KMS-11 (cell line): ENCODE measurements at regions not wholly inside any gene's neighbourhood (a gene's known extent, or its start where the extent isn't known, plus 50 kb on each side); places are given as distances from the start of the nearest gene placed in this dataset.
A peak's percentile ranks its signal among the peaks of the same experiment; 100 is the strongest.

ENCODE experiments used
- H2AFZ ChIP-seq: fragments of 200-600 bp; sonication (generic); 2 replicates; pipeline ENCODE4 v1.6.1; 2016; ENCODE audit warnings: antibody characterized with exemption, mixed run types, low read depth
- H3K27ac ChIP-seq: fragments of 200-600 bp; sonication (generic); 2 replicates; pipeline ENCODE4 v1.6.1; 2016; ENCODE audit warnings: mild to moderate bottlenecking, mixed run types
- H3K27me3 ChIP-seq: fragments of 200-600 bp; sonication (generic); 2 replicates; pipeline ENCODE4 v1.6.1; 2017; ENCODE audit warnings: mild to moderate bottlenecking, low read depth, mixed run types, moderate library complexity; ENCODE audit not compliant: insufficient read depth
- H3K36me3 ChIP-seq: fragments of 200-600 bp; sonication (generic); 2 replicates; pipeline ENCODE4 v1.6.1; 2017; ENCODE audit warnings: mild to moderate bottlenecking, mixed run types; ENCODE audit not compliant: insufficient read depth
- H3K4me1 ChIP-seq: fragments of 200-600 bp; sonication (generic); 2 replicates; pipeline ENCODE4 v1.6.1; 2016; ENCODE audit warnings: mild to moderate bottlenecking, low read depth, mixed run types; ENCODE audit not compliant: poor library complexity, severe bottlenecking
- H3K4me2 ChIP-seq: fragments of 200-600 bp; sonication (generic); 2 replicates; pipeline ENCODE4 v1.7.0; 2016; ENCODE audit warnings: mild to moderate bottlenecking, mixed run types
- H3K4me3 ChIP-seq: fragments of 200-600 bp; sonication (generic); IDR thresholded peaks from 2 replicates; pipeline ENCODE4 v1.6.1; 2017; ENCODE audit warnings: low read depth, low read length, mixed read lengths; ENCODE audit not compliant: insufficient read depth
- H3K79me2 ChIP-seq: fragments of 200-600 bp; sonication (generic); 2 replicates; pipeline ENCODE4 v1.6.1; 2016; ENCODE audit warnings: low read depth, mixed run types; ENCODE audit not compliant: insufficient read depth
- H3K9ac ChIP-seq: fragments of 200-600 bp; sonication (generic); 2 replicates; pipeline ENCODE4 v1.6.1; 2016; ENCODE audit warnings: mild to moderate bottlenecking, mixed run types
- H4K20me1 ChIP-seq: fragments of 200-600 bp; sonication (generic); 2 replicates; pipeline ENCODE4 v1.6.1; 2016; ENCODE audit warnings: mild to moderate bottlenecking, mixed run types; ENCODE audit not compliant: insufficient read depth
- CTCF ChIP-seq: fragments of 200-600 bp; sonication (generic); conservative IDR thresholded peaks from 2 replicates; pipeline ENCODE4 v1.6.1; 2017; ENCODE audit warnings: low read depth, mild to moderate bottlenecking, antibody characterized with exemption, low read length, moderate library complexity, mixed read lengths

- TF ChIP-seq CTCF = no peak
- no peaks in the 10 kb centered on the region for H3K27me3 ChIP-seq
- no peaks in the 10 kb centered on the region for H3K4me1 ChIP-seq
- no peak overlapping the region for H3K4me2 ChIP-seq
- H3K9ac ChIP-seq = no peak overlapping the region
- no peaks in the 10 kb centered on the region for H3K79me2 ChIP-seq
- H3K4me3 ChIP-seq = no peak overlapping the region
- H2AFZ ChIP-seq = no peak overlapping the region
- H4K20me1 ChIP-seq = no peaks in the 10 kb centered on the region
- no peaks in the 10 kb centered on the region for H3K36me3 ChIP-seq
- no peak overlapping the region for H3K27ac ChIP-seq
Observed at GRCh38 chr7:16080131-16080530, 341.2 kb downstream of the CRPPA start.

GRCh38 chr7:16079723-16080122, 341.6 kb downstream of the CRPPA start:
- Histone ChIP-seq H3K4me2 (no peak overlapping the region), H2AFZ (no peak overlapping the region)

GRCh38 chr7:16078076-16078952, 343.0 kb downstream of the CRPPA start:
- Histone ChIP-seq H3K4me1 (no peaks in the 10 kb centered on the region), H3K9ac (no peak overlapping the region), H3K79me2 (no peaks in the 10 kb centered on the region), H3K27me3 (no peaks in the 10 kb centered on the region), H2AFZ (no peak overlapping the region), H3K4me2 (no peak overlapping the region), H3K27ac (no peak overlapping the region), H3K4me3 (no peak overlapping the region), H3K36me3 (no peaks in the 10 kb centered on the region), H4K20me1 (no peaks in the 10 kb centered on the region)
- TF ChIP-seq CTCF = peak; percentile 80

More at GRCh38 chr7:16079723-16080122, 341.6 kb downstream of the CRPPA start:
- no peaks in the 10 kb centered on the region for H3K79me2 ChIP-seq
- no peaks in the 10 kb centered on the region for H3K36me3 ChIP-seq
- H3K4me3 ChIP-seq = no peak overlapping the region
- no peak overlapping the region for H3K9ac ChIP-seq
- H3K27ac ChIP-seq = no peak overlapping the region
- H4K20me1 ChIP-seq = no peaks in the 10 kb centered on the region
- no peaks in the 10 kb centered on the region for H3K27me3 ChIP-seq
- no peak for TF ChIP-seq CTCF
- no peaks in the 10 kb centered on the region for H3K4me1 ChIP-seq

- Histone ChIP-seq H4K20me1 (no peaks in the 10 kb centered on the region), H3K27me3 (no peaks in the 10 kb centered on the region), H3K4me2 (no peak overlapping the region), H3K36me3 (no peaks in the 10 kb centered on the region), H3K27ac (no peak overlapping the region), H3K4me3 (no peak overlapping the region), H3K9ac (no peak overlapping the region), H3K79me2 (no peaks in the 10 kb centered on the region), H2AFZ (no peak overlapping the region; the same call in 1 of the 2 replicates), H3K4me1 (no peaks in the 10 kb centered on the region)
- peak; percentile 83 for TF ChIP-seq CTCF
Observed at GRCh38 chr7:16071246-16071857, 350.0 kb downstream of the CRPPA start.
